COLO829 (cell line): ENCODE measurements at regions not wholly inside any gene's neighbourhood (a gene's known extent, or its start where the extent isn't known, plus 50 kb on each side); places are given as distances from the start of the nearest gene placed in this dataset.
A peak's percentile ranks its signal among the peaks of the same experiment; 100 is the strongest.
"Not testable (repeated sequence)": the region's sequence is repeated elsewhere in the genome, so short reads cannot be mapped to it uniquely, and the experiment has no call there.

Experiments used
- DNase-seq: peaks from one replicate; pipeline ENCODE4 v3.0.0; 2012; ENCODE audit warnings: low spot score

- DNase-seq = no peak
Observed at GRCh38 chr9:29160763-29161353, 1587.6 kb upstream of the C9orf72 start.

- DNase-seq = no peak
Observed at GRCh38 chr9:29174136-29174535, 1600.9 kb upstream of the C9orf72 start.

- DNase-seq = no peak
Observed at GRCh38 chr9:29176231-29176630, 1603.0 kb upstream of the C9orf72 start.

GRCh38 chr9:29176786-29177185, 1603.5 kb upstream of the C9orf72 start:
- no peak for DNase-seq

- no peak for DNase-seq
Observed at GRCh38 chr9:29183971-29184370, 1610.7 kb upstream of the C9orf72 start.

- DNase-seq = not testable (repeated sequence)
Observed at GRCh38 chr9:29188771-29189170, 1615.5 kb upstream of the C9orf72 start.

- not testable (repeated sequence) for DNase-seq
Observed at GRCh38 chr9:29189221-29189620, 1615.9 kb upstream of the C9orf72 start.

- no peak for DNase-seq
Observed at GRCh38 chr9:29198861-29199260, 1625.6 kb upstream of the C9orf72 start.

- DNase-seq = no peak
Observed at GRCh38 chr9:29199975-29200374, 1626.7 kb upstream of the C9orf72 start.

- DNase-seq = no peak
Observed at GRCh38 chr9:29200650-29201049, 1627.4 kb upstream of the C9orf72 start.

- no peak for DNase-seq
Observed at GRCh38 chr9:29203244-29203930, 1630.1 kb upstream of the C9orf72 start.

GRCh38 chr9:29208670-29209069, 1635.4 kb upstream of the C9orf72 start:
- peak; percentile 6 for DNase-seq

GRCh38 chr9:29209748-29210291, 1636.5 kb upstream of the C9orf72 start:
- DNase-seq = no peak

GRCh38 chr9:29211003-29211579, 1637.8 kb upstream of the C9orf72 start:
- no peak for DNase-seq

- DNase-seq = peak; percentile 10
Observed at GRCh38 chr9:29211580-29212396, 1638.5 kb upstream of the C9orf72 start.

- DNase-seq = peak; percentile 11
Observed at GRCh38 chr9:29212397-29213387, 1639.4 kb upstream of the C9orf72 start.

- peak; percentile 4 for DNase-seq
Observed at GRCh38 chr9:29213417-29214153, 1640.3 kb upstream of the C9orf72 start, which contains the start of gene LINGO2. Gene LINGO2 (minus strand): TSS chr9:29213601.

GRCh38 chr9:29214154-29214689, 1640.9 kb upstream of the C9orf72 start:
- DNase-seq = peak; percentile 62

- DNase-seq = no peak
Observed at GRCh38 chr9:29214690-29215253, 1641.5 kb upstream of the C9orf72 start.

- no peak for DNase-seq
Observed at GRCh38 chr9:29217966-29218365, 1644.7 kb upstream of the C9orf72 start.
